Central memory CD8-positive, alpha-beta T cell (primary cell): ENCODE measurements at regions not wholly inside any gene's neighbourhood (a gene's known extent, or its start where the extent isn't known, plus 50 kb on each side); places are given as distances from the start of the nearest gene placed in this dataset.

Experiments used
- ATAC-seq: fragments of 150-1000 bp; cut with Tn5 transposase; replicated peaks from 2 replicates; pipeline ENCODE4 v1.10.0; 2022; ENCODE audit warnings: mild to moderate bottlenecking, moderate FRiP score, moderate number of reproducible peaks; ENCODE audit not compliant: poor library complexity, severe bottlenecking; ENCODE audit errors: extremely low read depth
- DNase-seq, 2 donors: peaks; one replicate each; pipeline ENCODE4 v3.0.0; 2021; ENCODE audit warnings: low spot score in 2 of 2
- H3K27ac Mint-ChIP-seq: one replicate; pipeline ENCODE4 v1.8.0; 2022; ENCODE audit warnings: low read depth, mild to moderate bottlenecking, moderate library complexity, mixed read lengths
- H3K27me3 Mint-ChIP-seq: one replicate; pipeline ENCODE4 v1.8.0; 2022; ENCODE audit warnings: mixed read lengths
- H3K36me3 Mint-ChIP-seq: one replicate; pipeline ENCODE4 v1.8.0; 2022; ENCODE audit warnings: mild to moderate bottlenecking, moderate library complexity, mixed read lengths; ENCODE audit not compliant: insufficient read depth
- H3K4me1 Mint-ChIP-seq: one replicate; pipeline ENCODE4 v1.8.0; 2022; ENCODE audit warnings: mixed read lengths
- H3K4me3 Mint-ChIP-seq: one replicate; pipeline ENCODE4 v1.8.0; 2022; ENCODE audit warnings: mild to moderate bottlenecking, moderate library complexity, mixed read lengths
- H3K9me3 Mint-ChIP-seq: one replicate; pipeline ENCODE4 v1.8.0; 2022; ENCODE audit warnings: mixed read lengths

DNA sequence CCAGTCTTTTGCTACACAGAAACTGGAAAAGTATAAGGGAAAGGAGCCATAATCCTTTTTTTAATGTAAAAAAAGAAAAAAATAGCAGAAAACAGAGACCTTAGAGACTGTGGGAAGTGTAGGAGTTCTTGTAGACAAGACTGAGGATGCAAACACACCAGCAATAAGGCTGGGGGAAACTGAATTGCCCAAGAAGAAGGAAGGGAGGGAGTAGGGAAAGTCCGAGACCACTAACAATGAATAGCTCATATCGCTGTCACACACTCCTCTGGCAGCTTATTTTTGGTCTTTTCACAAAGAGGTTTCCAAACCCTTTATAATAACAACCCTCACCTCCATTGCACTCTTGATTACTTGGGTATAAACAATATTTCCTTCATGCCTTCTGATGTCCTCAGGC lies 952.0 kb downstream of the SLITRK5 start:
- Mint-ChIP-seq H3K36me3 (peaks cover 1% of the 10 kb centered on the region), H3K9me3 (peaks cover 22% of the 10 kb centered on the region), H3K27me3 (no peaks in the 10 kb centered on the region), H3K27ac (no peak overlapping the region), H3K4me3 (no peak overlapping the region), H3K4me1 (no peaks in the 10 kb centered on the region)
- no peak for DNase-seq
- ATAC-seq, result no peak

DNA sequence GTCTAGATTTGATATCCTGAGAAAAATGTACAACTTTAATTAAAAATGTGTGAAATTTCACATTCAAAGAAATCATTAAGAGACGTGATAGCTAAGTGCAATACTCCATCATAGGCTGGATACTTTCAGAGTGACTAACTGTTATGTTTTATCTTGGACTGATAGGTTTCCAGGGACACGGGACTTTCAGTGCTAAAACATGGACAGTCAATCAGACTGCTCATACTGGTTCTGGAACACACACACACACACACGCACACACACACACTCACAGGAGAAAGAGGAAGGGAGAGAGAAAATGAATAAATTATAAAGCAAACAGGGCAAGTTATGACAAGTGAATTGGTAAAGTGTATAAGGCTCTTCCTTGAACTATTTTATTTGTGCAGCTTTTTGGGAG lies 955.9 kb downstream of the SLITRK5 start:
- Mint-ChIP-seq H3K9me3 (peaks cover 26% of the 10 kb centered on the region), H3K36me3 (peaks cover 1% of the 10 kb centered on the region), H3K4me3 (no peak overlapping the region), H3K27me3 (no peaks in the 10 kb centered on the region), H3K27ac (no peak overlapping the region), H3K4me1 (no peaks in the 10 kb centered on the region)
- no peak for DNase-seq
- ATAC-seq, result no peak

- no peak for ATAC-seq
- H3K9me3 Mint-ChIP-seq, result peaks cover 26% of the 10 kb centered on the region
- H3K27ac Mint-ChIP-seq, result no peak overlapping the region
- H3K4me3 Mint-ChIP-seq, result no peak overlapping the region
- H3K27me3 Mint-ChIP-seq, result no peaks in the 10 kb centered on the region
- H3K4me1 Mint-ChIP-seq, result no peaks in the 10 kb centered on the region
- no peaks in the 10 kb centered on the region for H3K36me3 Mint-ChIP-seq
- no peak for DNase-seq
Measured at GRCh38 chr13:88628882-88629281, 957.7 kb downstream of the SLITRK5 start.

DNA sequence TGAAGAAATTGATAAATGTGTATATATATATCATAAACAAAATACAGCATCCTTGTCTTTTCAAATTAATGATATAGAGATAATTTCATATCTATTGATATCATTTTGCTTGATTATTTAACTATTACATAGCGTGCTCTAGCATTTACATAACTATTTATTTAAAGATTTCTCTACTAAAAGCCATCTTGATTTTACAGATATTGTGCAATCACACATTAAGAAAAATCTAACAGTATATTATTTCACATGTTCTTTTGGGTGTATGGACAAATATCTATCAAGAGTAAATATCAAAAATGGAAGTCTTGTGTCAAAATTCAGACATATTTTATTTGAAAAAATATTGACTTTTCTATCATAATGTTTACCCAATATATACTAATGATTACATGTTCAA lies 966.8 kb downstream of the SLITRK5 start:
- no peaks in the 10 kb centered on the region for H3K4me1 Mint-ChIP-seq
- DNase-seq (no peak), ATAC-seq (no peak)
- H3K27ac Mint-ChIP-seq, result no peak overlapping the region
- no peak overlapping the region for H3K4me3 Mint-ChIP-seq
- peaks cover 9% of the 10 kb centered on the region for H3K9me3 Mint-ChIP-seq
- no peaks in the 10 kb centered on the region for H3K36me3 Mint-ChIP-seq
- H3K27me3 Mint-ChIP-seq, result no peaks in the 10 kb centered on the region

DNA sequence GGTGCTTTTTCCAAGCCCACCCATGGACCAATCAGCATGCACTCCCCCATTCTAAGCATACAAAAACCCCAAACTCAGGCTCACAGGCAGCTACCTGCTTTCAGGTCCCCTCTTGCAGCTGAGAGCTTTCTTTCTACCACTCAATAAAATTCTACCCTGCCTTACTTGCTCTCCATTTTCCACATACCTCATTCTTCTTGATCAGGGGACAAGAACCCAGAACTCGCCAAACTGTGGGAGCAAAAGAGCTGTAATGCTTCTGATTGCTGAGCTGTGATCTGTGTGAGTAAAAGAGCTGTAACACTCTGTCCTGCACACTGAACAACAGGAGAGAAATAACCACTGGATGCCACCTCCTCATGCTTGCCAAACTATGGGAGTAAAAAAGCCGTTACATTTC lies 972.1 kb downstream of the SLITRK5 start:
- no peaks in the 10 kb centered on the region for H3K36me3 Mint-ChIP-seq
- no peak overlapping the region for H3K4me3 Mint-ChIP-seq
- no peaks in the 10 kb centered on the region for H3K4me1 Mint-ChIP-seq
- H3K27me3 Mint-ChIP-seq, result no peaks in the 10 kb centered on the region
- H3K9me3 Mint-ChIP-seq, result peaks cover 19% of the 10 kb centered on the region
- H3K27ac Mint-ChIP-seq, result no peak overlapping the region
- ATAC-seq (no peak), DNase-seq (no peak)

DNA sequence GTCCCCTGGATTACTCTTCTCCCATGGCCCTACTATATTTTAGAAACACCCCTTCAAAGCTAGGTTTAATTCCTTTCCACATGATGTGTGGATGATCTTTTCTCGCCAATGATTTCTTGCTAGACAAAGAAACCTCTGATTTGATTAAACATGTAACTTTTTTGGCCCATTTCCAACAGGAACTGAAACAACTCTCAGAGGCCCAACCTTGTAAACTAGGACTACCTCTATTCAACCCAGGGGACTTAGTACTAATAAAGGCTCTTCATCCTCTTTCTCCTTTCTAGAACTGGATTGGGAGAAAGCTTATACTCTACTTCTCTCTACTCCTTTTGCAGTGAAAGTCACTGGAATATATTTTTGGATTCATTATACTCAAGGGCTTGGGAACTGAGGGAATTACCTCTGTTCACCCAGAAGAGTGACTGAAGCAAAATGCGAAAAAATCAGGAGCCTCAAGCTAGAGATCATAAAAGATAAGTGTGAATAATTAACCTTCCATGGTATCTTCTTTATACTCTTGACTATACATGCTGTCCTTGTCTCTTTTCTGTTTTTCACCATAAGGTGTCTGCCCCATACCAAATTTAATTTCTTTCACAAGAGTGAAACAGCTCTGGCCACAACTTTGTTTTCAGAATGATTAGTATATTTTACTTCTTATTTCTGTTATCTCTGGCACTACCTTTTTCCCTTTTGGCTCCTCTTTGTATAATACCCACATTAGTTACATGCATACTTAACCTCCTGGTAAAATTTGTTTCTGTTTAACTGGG lies 977.6 kb downstream of the SLITRK5 start:
- Mint-ChIP-seq H3K4me3 (no peak overlapping the region), H3K27me3 (no peaks in the 10 kb centered on the region), H3K4me1 (no peaks in the 10 kb centered on the region), H3K27ac (no peak overlapping the region), H3K36me3 (no peaks in the 10 kb centered on the region), H3K9me3 (peaks cover 21% of the 10 kb centered on the region)
- DNase-seq (no peak), ATAC-seq (no peak)

- H3K4me1 Mint-ChIP-seq, result no peaks in the 10 kb centered on the region
- H3K27ac Mint-ChIP-seq, result no peak overlapping the region
- no peaks in the 10 kb centered on the region for H3K27me3 Mint-ChIP-seq
- no peak overlapping the region for H3K4me3 Mint-ChIP-seq
- H3K36me3 Mint-ChIP-seq, result no peaks in the 10 kb centered on the region
- ATAC-seq, result no peak
- H3K9me3 Mint-ChIP-seq, result peaks cover 21% of the 10 kb centered on the region
- DNase-seq, result no peak
Measured at GRCh38 chr13:88649855-88650254, 978.7 kb downstream of the SLITRK5 start.

DNA sequence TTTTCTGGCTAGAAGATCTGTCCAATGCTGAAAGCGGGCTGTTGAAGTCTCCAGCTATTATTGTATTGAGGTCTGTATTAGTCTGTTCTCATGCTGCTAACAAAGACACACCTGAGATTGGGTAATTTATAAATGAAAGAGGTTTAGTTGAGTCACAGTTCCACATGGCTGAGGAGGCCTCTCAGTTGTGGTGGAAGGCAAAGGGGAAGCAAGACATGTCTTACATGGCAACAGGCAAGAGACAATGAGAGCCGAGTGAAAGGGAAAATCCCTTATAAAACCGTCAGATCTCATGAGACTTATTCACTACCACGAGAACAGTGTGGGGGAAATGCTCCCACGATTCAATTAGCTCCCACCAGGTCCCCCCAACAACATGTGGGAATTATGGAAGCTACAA lies 980.4 kb downstream of the SLITRK5 start:
- no peaks in the 10 kb centered on the region for H3K27me3 Mint-ChIP-seq
- no peak overlapping the region for H3K4me3 Mint-ChIP-seq
- H3K9me3 Mint-ChIP-seq, result peaks cover 18% of the 10 kb centered on the region
- H3K36me3 Mint-ChIP-seq, result no peaks in the 10 kb centered on the region
- no peak overlapping the region for H3K27ac Mint-ChIP-seq
- ATAC-seq, result no peak
- DNase-seq, result no peak
- no peaks in the 10 kb centered on the region for H3K4me1 Mint-ChIP-seq

- ATAC-seq (no peak), DNase-seq (no peak)
- Mint-ChIP-seq H3K9me3 (peaks cover 12% of the 10 kb centered on the region), H3K27me3 (no peaks in the 10 kb centered on the region), H3K36me3 (peaks cover 3% of the 10 kb centered on the region), H3K4me1 (no peaks in the 10 kb centered on the region), H3K4me3 (no peak overlapping the region), H3K27ac (no peak overlapping the region)
Measured at GRCh38 chr13:88656751-88657150, 985.6 kb downstream of the SLITRK5 start.

DNA sequence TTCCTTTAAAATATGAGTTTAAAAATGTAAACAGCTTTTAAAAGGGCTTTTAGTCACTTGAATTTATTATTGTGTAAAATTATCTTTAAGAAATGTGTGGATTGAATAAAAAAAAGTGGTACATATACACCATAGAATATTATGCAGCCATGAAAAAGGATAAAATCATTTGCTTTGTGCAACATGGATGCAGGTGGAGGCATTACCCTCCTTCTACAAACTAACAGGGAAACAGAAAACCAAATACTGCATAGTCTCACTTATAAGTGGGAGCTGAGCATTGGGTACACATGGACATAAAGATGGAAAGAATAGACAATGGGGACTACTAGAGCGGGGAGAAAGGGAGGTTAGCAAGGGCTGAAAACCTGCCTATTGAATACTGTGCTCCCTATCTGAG lies 999.3 kb downstream of the SLITRK5 start:
- ATAC-seq (no peak), DNase-seq (no peak)
- Mint-ChIP-seq H3K27me3 (no peaks in the 10 kb centered on the region), H3K4me3 (no peak overlapping the region), H3K36me3 (no peaks in the 10 kb centered on the region), H3K27ac (no peak overlapping the region), H3K9me3 (peaks cover 11% of the 10 kb centered on the region), H3K4me1 (no peaks in the 10 kb centered on the region)

GRCh38 chr13:88674841-88675240 lies 1003.7 kb downstream of the SLITRK5 start:
- Mint-ChIP-seq H3K36me3 (no peaks in the 10 kb centered on the region), H3K27ac (no peak overlapping the region), H3K9me3 (peaks cover 11% of the 10 kb centered on the region), H3K4me3 (no peak overlapping the region), H3K4me1 (no peaks in the 10 kb centered on the region), H3K27me3 (no peaks in the 10 kb centered on the region)
- ATAC-seq, result no peak
- no peak for DNase-seq

- Mint-ChIP-seq H3K4me1 (no peaks in the 10 kb centered on the region), H3K9me3 (peaks cover 11% of the 10 kb centered on the region), H3K27me3 (no peaks in the 10 kb centered on the region), H3K4me3 (no peak overlapping the region), H3K27ac (no peak overlapping the region), H3K36me3 (no peaks in the 10 kb centered on the region)
- no peak for ATAC-seq
- no peak for DNase-seq
Measured at GRCh38 chr13:88675347-88675996, 1004.3 kb downstream of the SLITRK5 start.

- ATAC-seq, result no peak
- peaks cover 11% of the 10 kb centered on the region for H3K9me3 Mint-ChIP-seq
- DNase-seq, result no peak
- H3K4me3 Mint-ChIP-seq, result no peak overlapping the region
- H3K27me3 Mint-ChIP-seq, result no peaks in the 10 kb centered on the region
- H3K27ac Mint-ChIP-seq, result no peak overlapping the region
- H3K36me3 Mint-ChIP-seq, result no peaks in the 10 kb centered on the region
- no peaks in the 10 kb centered on the region for H3K4me1 Mint-ChIP-seq
Measured at GRCh38 chr13:88676016-88676415, 1004.8 kb downstream of the SLITRK5 start.
